HL-60 (cell line): ENCODE measurements at regions not wholly inside any gene's neighbourhood (a gene's known extent, or its start where the extent isn't known, plus 50 kb on each side); places are given as distances from the start of the nearest gene placed in this dataset.

ENCODE experiments used
- GABPA ChIP-seq: IDR thresholded peaks from 2 replicates; pipeline ENCODE4 v1.6.1; 2012; ENCODE audit warnings: low read depth
- POLR2AphosphoS5 ChIP-seq: IDR thresholded peaks from 2 replicates; pipeline ENCODE4 v1.6.1; 2012; ENCODE audit warnings: low read depth
- TF ChIP-seq, protein P1 (sequence below): IDR thresholded peaks from one replicate; pipeline ENCODE4 v1.5.1; 2011; ENCODE audit warnings: low read length, control low read depth, inconsistent platforms; ENCODE audit not compliant: insufficient read depth

GRCh38 chr5:155504606-155505005 is 491.1 kb downstream of the KIF4B start:
- TF ChIP-seq, protein P1, sequence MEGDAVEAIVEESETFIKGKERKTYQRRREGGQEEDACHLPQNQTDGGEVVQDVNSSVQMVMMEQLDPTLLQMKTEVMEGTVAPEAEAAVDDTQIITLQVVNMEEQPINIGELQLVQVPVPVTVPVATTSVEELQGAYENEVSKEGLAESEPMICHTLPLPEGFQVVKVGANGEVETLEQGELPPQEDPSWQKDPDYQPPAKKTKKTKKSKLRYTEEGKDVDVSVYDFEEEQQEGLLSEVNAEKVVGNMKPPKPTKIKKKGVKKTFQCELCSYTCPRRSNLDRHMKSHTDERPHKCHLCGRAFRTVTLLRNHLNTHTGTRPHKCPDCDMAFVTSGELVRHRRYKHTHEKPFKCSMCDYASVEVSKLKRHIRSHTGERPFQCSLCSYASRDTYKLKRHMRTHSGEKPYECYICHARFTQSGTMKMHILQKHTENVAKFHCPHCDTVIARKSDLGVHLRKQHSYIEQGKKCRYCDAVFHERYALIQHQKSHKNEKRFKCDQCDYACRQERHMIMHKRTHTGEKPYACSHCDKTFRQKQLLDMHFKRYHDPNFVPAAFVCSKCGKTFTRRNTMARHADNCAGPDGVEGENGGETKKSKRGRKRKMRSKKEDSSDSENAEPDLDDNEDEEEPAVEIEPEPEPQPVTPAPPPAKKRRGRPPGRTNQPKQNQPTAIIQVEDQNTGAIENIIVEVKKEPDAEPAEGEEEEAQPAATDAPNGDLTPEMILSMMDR = no peak
- TF ChIP-seq POLR2AphosphoS5 (no peak), GABPA (no peak)
